ENCODE measurements at regions not wholly inside any gene's neighbourhood (a gene's known extent, or its start where the extent isn't known, plus 50 kb on each side); places are given as distances from the start of the nearest gene placed in this dataset.

- TF ChIP-seq CTCF (conservative IDR thresholded peaks at IDR 0.05; ENCODE audit: low read depth, low read length) = no peak
- TF ChIP-seq EZH2 (IDR thresholded peaks at IDR 0.05; ENCODE audit: low read length, unreplicated experiment) = no peak
Observed at GRCh38 chr17:71378741-71379140, 742.1 kb upstream of the SOX9 start.
